SK-N-SH (cell line): ENCODE measurements at regions not wholly inside any gene's neighbourhood (a gene's known extent, or its start where the extent isn't known, plus 50 kb on each side); places are given as distances from the start of the nearest gene placed in this dataset.

ENCODE experiments used
- CTCF ChIA-PET: fragments of 300-600, 350-600 bp; formaldehyde crosslinking; extraction: SDS; loops from one replicate; lab custom pipeline; 2021; lab: Yijun Ruan, JAX
- POLR2A ChIA-PET: fragments of 350-600 bp; sonication (Branson Sonifier 250); formaldehyde crosslinking; extraction: SDS; loops from one replicate; lab custom pipeline; 2020; ENCODE audit warnings: antibody characterized with exemption, inconsistent platforms; lab: Yijun Ruan, JAX
- DNase-seq: peaks from one replicate; pipeline ENCODE4 v3.0.0; 2012
- H2AFZ ChIP-seq: fragments of 200-600 bp; sonication (generic); 2 replicates; pipeline ENCODE4 v1.8.1; 2016; ENCODE audit warnings: antibody characterized with exemption, mild to moderate bottlenecking, low read depth
- H3F3A ChIP-seq: fragments of 200-600 bp; sonication (generic); replicated peaks from 2 replicates; pipeline ENCODE3; 2016; ENCODE audit warnings: antibody characterized with exemption, mild to moderate bottlenecking; ENCODE audit not compliant: insufficient read depth
- H3K27ac ChIP-seq, 2 experiments: fragments of 200-500 bp in 1 of 2; fragments of 200-600 bp in 1 of 2; sonication (Bioruptor generic) in 1 of 2; sonication (generic), shearing (Covaris generic) in 1 of 2; 2 replicates each; pipeline versions ENCODE4 v1.5.1 to v1.6.1; 2014 to 2016; ENCODE audit warnings: low read depth in 2 of 2, inconsistent platforms in 1 of 2, low read length in 1 of 2, mild to moderate bottlenecking in 1 of 2, mixed read lengths in 1 of 2
- H3K27me3 ChIP-seq: fragments of 200-600 bp; sonication (generic), shearing (Covaris generic); 2 replicates; pipeline ENCODE4 v1.6.1; 2016; ENCODE audit warnings: mixed run types; ENCODE audit not compliant: insufficient read depth
- H3K36me3 ChIP-seq, 2 experiments: fragments of 200-500 bp in 1 of 2; fragments of 200-600 bp in 1 of 2; sonication (Bioruptor generic) in 1 of 2; sonication (generic) in 1 of 2; replicated peaks in 1 of 2; 2 replicates each; pipeline versions ENCODE3 to v1.5.1; 2014 to 2016; ENCODE audit warnings: low read length in 1 of 2, mild to moderate bottlenecking in 1 of 2; ENCODE audit not compliant: insufficient read depth in 2 of 2, control insufficient read depth in 1 of 2
- H3K4me1 ChIP-seq, 2 experiments: fragments of 200-500 bp in 1 of 2; fragments of 200-600 bp in 1 of 2; sonication (Bioruptor generic) in 1 of 2; sonication (generic), shearing (Covaris generic) in 1 of 2; 2 replicates each; pipeline versions ENCODE4 v1.5.1 to v1.6.1; 2014 to 2016; ENCODE audit warnings: low read depth in 1 of 2, low read length in 1 of 2, mixed run types in 1 of 2; ENCODE audit not compliant: insufficient read depth in 2 of 2, control insufficient read depth in 1 of 2
- H3K4me2 ChIP-seq: fragments of 200-600 bp; sonication (generic), shearing (Covaris generic); 2 replicates; pipeline ENCODE4 v1.6.1; 2017; ENCODE audit warnings: mixed run types
- H3K4me3 ChIP-seq, 2 experiments: fragments of 200-500 bp in 1 of 2; fragments of 200-600 bp in 1 of 2; sonication (Bioruptor generic) in 1 of 2; sonication (generic), shearing (Covaris generic) in 1 of 2; 2 replicates each; pipeline versions ENCODE4 v1.5.1 to v1.8.1; 2014 to 2016; ENCODE audit warnings: low read depth in 2 of 2, inconsistent platforms in 1 of 2, low read length in 1 of 2, mild to moderate bottlenecking in 1 of 2, mixed read lengths in 1 of 2, moderate library complexity in 1 of 2
- H3K79me2 ChIP-seq: fragments of 200-600 bp; sonication (generic); 2 replicates; pipeline ENCODE4 v1.8.1; 2017; ENCODE audit warnings: mild to moderate bottlenecking; ENCODE audit not compliant: insufficient read depth
- H3K9ac ChIP-seq: fragments of 200-600 bp; sonication (generic); 2 replicates; pipeline ENCODE4 v1.6.1; 2017; ENCODE audit warnings: mixed run types
- H3K9me2 ChIP-seq: fragments of 200-600 bp; sonication (generic); 2 replicates; pipeline ENCODE4 v1.6.1; 2017; ENCODE audit warnings: mixed run types
- H3K9me3 ChIP-seq: fragments of 200-600 bp; sonication (generic); 2 replicates; pipeline ENCODE4 v1.6.1; 2017; ENCODE audit warnings: mixed run types, mild to moderate bottlenecking, moderate library complexity
- H4K20me1 ChIP-seq: fragments of 200-600 bp; sonication (generic); 2 replicates; pipeline ENCODE4 v1.6.1; 2017; ENCODE audit warnings: mild to moderate bottlenecking, mixed run types; ENCODE audit not compliant: insufficient read depth
- EP300 ChIP-seq, 2 experiments: IDR thresholded peaks; 2 replicates each; pipeline versions ENCODE4 v1.4.0 to v1.6.1; 2012; ENCODE audit warnings: borderline replicate concordance in 1 of 2, low read depth in 1 of 2, low read length in 1 of 2
- EZH2phosphoT487 ChIP-seq: fragments of 200-600 bp; sonication (generic); IDR thresholded peaks from 2 replicates; pipeline ENCODE4 v1.6.1; 2017; ENCODE audit warnings: low read depth, mixed run types, mild to moderate bottlenecking, antibody characterized with exemption, moderate library complexity, borderline replicate concordance
- FOSL2 ChIP-seq: IDR thresholded peaks from 2 replicates; pipeline ENCODE4 v1.4.0; 2012; ENCODE audit warnings: low read depth, mild to moderate bottlenecking, moderate library complexity, borderline replicate concordance
- FOXJ3 ChIP-seq: sonication (generic); formaldehyde crosslinking; IDR thresholded peaks from 2 replicates; pipeline ENCODE4 v1.5.1; 2020; ENCODE audit warnings: mild to moderate bottlenecking, missing genetic modification reagents
- GABPA ChIP-seq: IDR thresholded peaks from 2 replicates; pipeline ENCODE4 v1.4.0; 2012; ENCODE audit warnings: low read depth, mild to moderate bottlenecking
- MEF2A ChIP-seq: IDR thresholded peaks from 2 replicates; pipeline ENCODE4 v1.4.0; 2012; ENCODE audit warnings: low read depth, borderline replicate concordance
- MXI1 ChIP-seq: IDR thresholded peaks from 2 replicates; pipeline ENCODE4 v1.6.1; 2012; ENCODE audit warnings: mild to moderate bottlenecking, low read depth, low read length, improper control_type of control experiment
- NRF1 ChIP-seq: IDR thresholded peaks from 2 replicates; pipeline ENCODE4 v1.6.1; 2012; ENCODE audit warnings: low read depth, mild to moderate bottlenecking, low read length
- POLR2AphosphoS5 ChIP-seq: IDR thresholded peaks from 2 replicates; pipeline ENCODE4 v1.6.1; 2012; ENCODE audit warnings: low read depth, low read length
- RCOR1 ChIP-seq: fragments of 150-350 bp; IDR thresholded peaks from 2 replicates; pipeline ENCODE4 v1.6.1; 2017; ENCODE audit warnings: antibody characterized with exemption, low read length
- RXRA ChIP-seq: IDR thresholded peaks from 2 replicates; pipeline ENCODE4 v1.4.0; 2012; ENCODE audit warnings: low read depth, mild to moderate bottlenecking, borderline replicate concordance
- SMC3 ChIP-seq: IDR thresholded peaks from 2 replicates; pipeline ENCODE4 v1.6.1; 2012; ENCODE audit warnings: low read depth, low read length, improper control_type of control experiment
- TCF12 ChIP-seq: IDR thresholded peaks from 2 replicates; pipeline ENCODE4 v1.4.0; 2012
- TEAD4 ChIP-seq: IDR thresholded peaks from 2 replicates; pipeline ENCODE4 v1.4.0; 2012; ENCODE audit warnings: mild to moderate bottlenecking, borderline replicate concordance; ENCODE audit not compliant: insufficient read depth
- WGBS: methylation state at CpG from one replicate; pipeline ENCODE4 v1.1.6; 2017; ENCODE audit warnings: low lambda C conversion rate; 5-methylcytosine and 5-hydroxymethylcytosine counted together

DNA sequence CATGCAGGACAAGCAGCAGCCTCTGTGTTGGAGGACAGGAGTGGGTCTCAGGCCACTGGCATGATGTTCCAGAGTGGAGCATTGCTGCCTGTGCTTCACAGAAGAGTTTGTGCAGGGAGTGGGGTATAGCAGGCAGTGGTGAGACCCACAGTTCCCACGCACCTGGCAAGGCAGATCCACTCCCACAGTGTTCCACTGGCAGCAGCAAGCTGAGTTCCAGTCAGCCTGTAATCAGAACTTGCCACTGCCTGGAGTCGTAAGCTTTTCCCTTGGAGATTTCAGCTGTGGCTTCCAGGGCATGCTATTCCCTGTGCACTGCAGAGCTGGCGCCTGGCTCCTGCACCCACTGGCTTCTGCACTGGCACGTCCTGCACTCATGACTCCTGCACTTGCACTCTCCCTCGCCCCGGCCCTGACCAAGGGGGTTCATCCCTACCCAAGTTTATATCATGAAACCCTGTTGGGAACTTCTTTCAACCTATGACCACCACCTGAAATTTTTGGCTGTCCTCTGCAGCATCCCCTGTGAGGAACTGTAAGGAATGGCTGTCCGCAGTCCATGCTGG lies 1144.3 kb downstream of the RAPGEF2 start:
- ChIA-PET POLR2A (no interaction called here), CTCF (no interaction called here)
- 23% methylated on average over 6 of the region's 7 CpGs for WGBS
- H3K9me2 ChIP-seq: 0 out of 2 replicates have a peak, but pooled peaks cover 4% of the 10 kb centered on the region
- no peak overlapping the region for H3K4me2 ChIP-seq
- H4K20me1 ChIP-seq: no peaks in the 10 kb centered on the region
- no peak for DNase-seq
- H2AFZ ChIP-seq: no peak overlapping the region
- H3K9ac ChIP-seq: no peak overlapping the region
- H3K79me2 ChIP-seq: no peaks in the 10 kb centered on the region
- no peaks in the 10 kb centered on the region for H3F3A ChIP-seq
- H3K4me3 ChIP-seq: no peak overlapping the region
- no peaks in the 10 kb centered on the region for H3K36me3 ChIP-seq
- no peaks in the 10 kb centered on the region for H3K27me3 ChIP-seq
- H3K9me3 ChIP-seq: no peaks in the 10 kb centered on the region; the same call in 1 of the 2 replicates
- H3K4me1 ChIP-seq: no peaks in the 10 kb centered on the region
- H3K27ac ChIP-seq: no peak overlapping the region
- TF ChIP-seq RCOR1 (no peak), MEF2A (no peak), TCF12 (no peak), SMC3 (no peak), EP300 (IDR thresholded peaks at IDR 0.05; ENCODE audit: borderline replicate concordance in 1 of 2, low read depth in 1 of 2, low read length in 1 of 2) (no peak), MXI1 (no peak), POLR2AphosphoS5 (no peak), TEAD4 (no peak), FOXJ3 (CRISPR knock-in tag) (no peak), EZH2phosphoT487 (no peak), NRF1 (no peak)

DNA sequence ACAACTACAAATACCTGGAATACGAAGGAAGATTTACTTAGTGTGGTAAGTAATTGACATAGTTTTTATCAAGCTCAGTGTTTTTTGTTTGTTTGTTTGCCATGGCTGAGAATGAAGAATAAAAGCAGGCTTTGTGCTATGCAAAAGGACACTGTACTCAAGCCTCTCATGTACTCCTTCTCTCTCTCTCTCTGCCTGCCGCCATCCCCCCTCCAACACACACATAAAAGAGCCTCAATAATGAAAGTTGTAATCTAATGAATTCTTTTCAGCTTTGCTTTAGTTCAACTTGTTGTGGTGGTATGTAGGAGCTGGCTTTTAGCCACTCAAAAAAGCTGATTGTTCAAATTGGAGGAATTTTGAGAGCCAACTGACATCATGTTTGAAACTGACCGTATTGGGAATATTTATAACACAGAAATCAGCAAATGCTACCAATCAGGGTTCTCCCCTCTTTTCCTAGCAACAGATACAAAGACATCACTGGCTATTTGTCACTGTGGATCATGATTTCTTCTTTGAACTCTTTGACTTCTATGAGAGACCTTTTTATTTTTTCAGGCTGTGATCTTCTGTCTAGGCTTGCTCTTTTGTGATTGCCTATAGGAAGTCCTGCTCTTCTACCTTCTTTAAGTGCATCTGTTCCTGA lies 1148.8 kb downstream of the RAPGEF2 start:
- H2AFZ ChIP-seq: no peak overlapping the region
- H3K9me3 ChIP-seq: no peaks in the 10 kb centered on the region; the same call in 1 of the 2 replicates
- DNase-seq: no peak
- TF ChIP-seq FOSL2: no peak
- no peak for TF ChIP-seq GABPA
- TF ChIP-seq RXRA: no peak
- TF ChIP-seq NRF1: no peak
- TF ChIP-seq, all 33 proteins: peak for 0
- 27% methylated on average over 3 of the region's 3 CpGs for WGBS
- ChIA-PET POLR2A (no interaction called here), CTCF (no interaction called here)
- Histone ChIP-seq H3K4me3 (no peak overlapping the region), H3K27ac (no peak overlapping the region), H4K20me1 (no peaks in the 10 kb centered on the region), H3K9ac (no peak overlapping the region), H3K79me2 (no peaks in the 10 kb centered on the region), H3K36me3 (no peaks in the 10 kb centered on the region), H3K9me2 (0 out of 2 replicates have a peak, but pooled peaks cover 4% of the 10 kb centered on the region), H3K4me1 (no peaks in the 10 kb centered on the region; a peak in 1 of 4 replicates), H3F3A (no peaks in the 10 kb centered on the region), H3K27me3 (no peaks in the 10 kb centered on the region), H3K4me2 (no peak overlapping the region)
